ENCODE measurements at regions not wholly inside any gene's neighbourhood (a gene's known extent, or its start where the extent isn't known, plus 50 kb on each side); places are given as distances from the start of the nearest gene placed in this dataset.

- H3K27me3 Mint-ChIP-seq, result peaks cover 11% of the 10 kb centered on the region
- H3K36me3 ChIP-seq (replicated peaks in 1 of 2; ENCODE audit: control extremely low read depth in 1 of 2, control insufficient read depth in 1 of 2, extremely low read depth in 1 of 2, insufficient read depth in 2 of 2, low read length in 1 of 2), result no peaks in the 10 kb centered on the region
- no peaks in the 10 kb centered on the region for H4K20me1 ChIP-seq (ENCODE audit: control insufficient read depth, insufficient read depth, low read length, poor library complexity, severe bottlenecking)
- ChIA-PET POLR2A (no interaction called here), CTCF (no interaction called here)
- DNase-seq, result no peak
- no peaks in the 10 kb centered on the region for H3K9me3 Mint-ChIP-seq (ENCODE audit: insufficient read depth)
- H3K4me3 ChIP-seq (ENCODE audit: control extremely low read depth in 1 of 5, extremely low read depth in 1 of 5, insufficient read depth in 1 of 5, low read depth in 2 of 5, low read length in 4 of 5), result no peak overlapping the region
- no peak overlapping the region for H3K4me3 Mint-ChIP-seq
- TF ChIP-seq EZH2 (IDR thresholded peaks at IDR 0.05; ENCODE audit: borderline replicate concordance, insufficient read depth, low read depth, low read length, poor library complexity, severe bottlenecking), result no peak
- TF ChIP-seq, protein P1, sequence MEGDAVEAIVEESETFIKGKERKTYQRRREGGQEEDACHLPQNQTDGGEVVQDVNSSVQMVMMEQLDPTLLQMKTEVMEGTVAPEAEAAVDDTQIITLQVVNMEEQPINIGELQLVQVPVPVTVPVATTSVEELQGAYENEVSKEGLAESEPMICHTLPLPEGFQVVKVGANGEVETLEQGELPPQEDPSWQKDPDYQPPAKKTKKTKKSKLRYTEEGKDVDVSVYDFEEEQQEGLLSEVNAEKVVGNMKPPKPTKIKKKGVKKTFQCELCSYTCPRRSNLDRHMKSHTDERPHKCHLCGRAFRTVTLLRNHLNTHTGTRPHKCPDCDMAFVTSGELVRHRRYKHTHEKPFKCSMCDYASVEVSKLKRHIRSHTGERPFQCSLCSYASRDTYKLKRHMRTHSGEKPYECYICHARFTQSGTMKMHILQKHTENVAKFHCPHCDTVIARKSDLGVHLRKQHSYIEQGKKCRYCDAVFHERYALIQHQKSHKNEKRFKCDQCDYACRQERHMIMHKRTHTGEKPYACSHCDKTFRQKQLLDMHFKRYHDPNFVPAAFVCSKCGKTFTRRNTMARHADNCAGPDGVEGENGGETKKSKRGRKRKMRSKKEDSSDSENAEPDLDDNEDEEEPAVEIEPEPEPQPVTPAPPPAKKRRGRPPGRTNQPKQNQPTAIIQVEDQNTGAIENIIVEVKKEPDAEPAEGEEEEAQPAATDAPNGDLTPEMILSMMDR (IDR thresholded peaks at IDR 0.05), result no peak
- no peaks in the 10 kb centered on the region for H3K4me1 ChIP-seq (ENCODE audit: control insufficient read depth in 2 of 2, insufficient read depth in 2 of 2, low read length in 2 of 2)
- no peaks in the 10 kb centered on the region for H3K9me3 ChIP-seq (ENCODE audit: control extremely low read depth in 1 of 3, control insufficient read depth in 2 of 3, insufficient read depth in 1 of 3, low read length in 2 of 3)
- H3K9ac ChIP-seq (ENCODE audit: low read length), result no peak overlapping the region
- H3K4me1 Mint-ChIP-seq, result no peaks in the 10 kb centered on the region
- no peak overlapping the region for H3K27ac Mint-ChIP-seq
- WGBS (ENCODE audit: insufficient coverage), result 92% methylated on average over 2 of the region's 4 CpGs
- no peaks in the 10 kb centered on the region for H3K27me3 ChIP-seq (replicated peaks in 1 of 4; ENCODE audit: control extremely low read depth in 1 of 4, control insufficient read depth in 3 of 4, insufficient read depth in 4 of 4, low read length in 3 of 4)
- H3K4me2 ChIP-seq (replicated peaks; ENCODE audit: low read depth, low read length, poor library complexity, severe bottlenecking), result no peak overlapping the region
- intact Hi-C loops (cut with micrococcal nuclease), result no loop called here
- no peak for ATAC-seq (ENCODE audit: low read depth)
- H3K27ac ChIP-seq (ENCODE audit: low read length in 2 of 2), result no peak overlapping the region
- H2AFZ ChIP-seq (ENCODE audit: insufficient read depth, low read depth, low read length, poor library complexity, severe bottlenecking), result no peak overlapping the region
- no peaks in the 10 kb centered on the region for H3K79me2 ChIP-seq (ENCODE audit: control insufficient read depth, insufficient read depth, low read length)
These were observed 213.8 kb downstream of the HRH4 start for GRCh38 chr18:24674200-24674599.

DNA sequence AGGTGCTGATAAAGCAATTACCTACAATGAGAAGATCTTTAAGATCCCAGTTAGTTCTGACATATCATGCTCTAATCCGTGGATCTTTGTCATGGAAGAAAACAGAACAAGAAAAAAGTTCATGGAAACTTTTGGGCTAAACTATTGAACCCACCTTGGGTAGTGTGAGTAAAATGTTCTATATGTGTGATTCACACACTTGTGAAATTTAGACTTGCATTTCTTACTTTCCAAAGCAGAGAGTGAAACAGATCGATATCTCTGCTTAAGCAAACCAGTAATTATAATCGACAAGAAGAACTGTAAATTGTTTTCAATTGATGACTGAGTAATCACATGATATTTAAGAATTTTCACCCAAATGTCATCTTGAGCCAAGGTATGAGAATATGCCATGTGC, 214.2 kb downstream of the HRH4 start:
- ChIA-PET CTCF (no interaction called here), POLR2A (no interaction called here)
- Histone ChIP-seq H3K4me2 (replicated peaks; ENCODE audit: low read depth, low read length, poor library complexity, severe bottlenecking) (no peak overlapping the region), H3K9ac (ENCODE audit: low read length) (no peak overlapping the region), H3K27me3 (replicated peaks in 1 of 4; ENCODE audit: control extremely low read depth in 1 of 4, control insufficient read depth in 3 of 4, insufficient read depth in 4 of 4, low read length in 3 of 4) (no peaks in the 10 kb centered on the region), H3K9me3 (ENCODE audit: control extremely low read depth in 1 of 3, control insufficient read depth in 2 of 3, insufficient read depth in 1 of 3, low read length in 2 of 3) (no peaks in the 10 kb centered on the region), H3K79me2 (ENCODE audit: control insufficient read depth, insufficient read depth, low read length) (no peaks in the 10 kb centered on the region), H3K4me1 (ENCODE audit: control insufficient read depth in 2 of 2, insufficient read depth in 2 of 2, low read length in 2 of 2) (no peaks in the 10 kb centered on the region), H4K20me1 (ENCODE audit: control insufficient read depth, insufficient read depth, low read length, poor library complexity, severe bottlenecking) (no peaks in the 10 kb centered on the region), H3K4me3 (ENCODE audit: control extremely low read depth in 1 of 5, extremely low read depth in 1 of 5, insufficient read depth in 1 of 5, low read depth in 2 of 5, low read length in 4 of 5) (no peak overlapping the region), H3K36me3 (replicated peaks in 1 of 2; ENCODE audit: control extremely low read depth in 1 of 2, control insufficient read depth in 1 of 2, extremely low read depth in 1 of 2, insufficient read depth in 2 of 2, low read length in 1 of 2) (no peaks in the 10 kb centered on the region), H3K27ac (ENCODE audit: low read length in 2 of 2) (no peak overlapping the region), H2AFZ (ENCODE audit: insufficient read depth, low read depth, low read length, poor library complexity, severe bottlenecking) (no peak overlapping the region)
- ATAC-seq (ENCODE audit: low read depth), result no peak
- no peak overlapping the region for H3K4me3 Mint-ChIP-seq
- no peaks in the 10 kb centered on the region for H3K4me1 Mint-ChIP-seq
- TF ChIP-seq EZH2 (IDR thresholded peaks at IDR 0.05; ENCODE audit: borderline replicate concordance, insufficient read depth, low read depth, low read length, poor library complexity, severe bottlenecking), result no peak
- TF ChIP-seq, protein P1 (IDR thresholded peaks at IDR 0.05), result no peak
- no CpG with 5 or more reads among the region's 3 CpGs for WGBS (ENCODE audit: insufficient coverage)
- H3K27me3 Mint-ChIP-seq, result peaks cover 12% of the 10 kb centered on the region
- no peak for DNase-seq
- no peaks in the 10 kb centered on the region for H3K9me3 Mint-ChIP-seq (ENCODE audit: insufficient read depth)
- H3K27ac Mint-ChIP-seq, result no peak overlapping the region
- intact Hi-C loops (cut with micrococcal nuclease), result no loop called here

All from B cell (primary cell).